Sigmoid colon (tissue), 4 donors: ENCODE measurements at regions not wholly inside any gene's neighbourhood (a gene's known extent, or its start where the extent isn't known, plus 50 kb on each side); places are given as distances from the start of the nearest gene placed in this dataset.

ENCODE experiments used
- CTCF ChIP-seq, 4 experiments: fragments of 450-650 bp in 3 of 4; fragments of 200-600 bp in 1 of 4; IDR thresholded peaks; one replicate each; pipeline ENCODE4 v1.5.1; 2016 to 2019; ENCODE audit warnings: antibody characterized with exemption in 4 of 4, mild to moderate bottlenecking in 3 of 4, moderate library complexity in 2 of 4
- EP300 ChIP-seq, 4 donors: sonication (generic); formaldehyde crosslinking; IDR thresholded peaks; one replicate each; pipeline ENCODE4 v1.6.1; 2017; ENCODE audit warnings: antibody characterized with exemption in 4 of 4
- POLR2AphosphoS5 ChIP-seq, 4 donors: sonication (generic); formaldehyde crosslinking; IDR thresholded peaks; one replicate each; pipeline ENCODE4 v1.6.1; 2017; ENCODE audit warnings: antibody characterized with exemption in 4 of 4

GRCh38 chr5:18495157-18495556 lies 860.9 kb downstream of the TAF11L14 start:
- TF ChIP-seq EP300 (IDR thresholded peaks at IDR 0.05): no peak
- no peak for TF ChIP-seq CTCF (IDR thresholded peaks at IDR 0.05)
- TF ChIP-seq POLR2AphosphoS5 (IDR thresholded peaks at IDR 0.05): no peak
